ENCODE measurements at regions not wholly inside any gene's neighbourhood (a gene's known extent, or its start where the extent isn't known, plus 50 kb on each side); places are given as distances from the start of the nearest gene placed in this dataset.

DNA sequence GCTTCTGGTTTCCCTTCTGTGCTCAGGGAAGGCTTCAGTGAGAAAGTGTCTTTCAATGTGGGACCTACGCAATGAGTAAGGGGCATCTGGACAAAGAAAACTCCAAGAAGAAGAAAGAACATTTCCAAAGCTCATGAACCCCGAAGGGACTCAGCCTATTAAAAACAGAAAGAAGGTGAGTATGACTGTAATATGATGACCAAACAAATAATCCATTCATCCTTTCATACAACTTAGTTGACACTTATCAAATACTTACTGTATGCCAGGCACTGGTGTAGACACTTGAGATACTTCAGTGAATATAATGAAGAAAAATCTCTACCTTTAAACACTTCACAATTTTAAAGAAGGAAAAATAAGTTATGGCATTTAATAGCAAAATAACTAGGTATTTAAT is 1054.2 kb upstream of the FOXG1 start:
- Mint-ChIP-seq H3K27me3 (no peaks in the 10 kb centered on the region), H3K27ac (no peak overlapping the region), H3K4me1 (no peaks in the 10 kb centered on the region), H3K4me3 (no peak overlapping the region), H3K9me3 (ENCODE audit: insufficient read depth) (peaks cover 14% of the 10 kb centered on the region)
- Histone ChIP-seq H3K9me3 (ENCODE audit: control extremely low read depth in 1 of 3, control insufficient read depth in 2 of 3, insufficient read depth in 1 of 3, low read length in 2 of 3) (peaks cover 0 to 7% (median 0%) of the 10 kb centered on the region in 3 donors), H4K20me1 (ENCODE audit: control insufficient read depth, insufficient read depth, low read length, poor library complexity, severe bottlenecking) (no peaks in the 10 kb centered on the region), H3K79me2 (ENCODE audit: control insufficient read depth, insufficient read depth, low read length) (no peaks in the 10 kb centered on the region), H3K9ac (ENCODE audit: low read length) (no peak overlapping the region), H3K36me3 (replicated peaks in 1 of 2; ENCODE audit: control extremely low read depth in 1 of 2, control insufficient read depth in 1 of 2, extremely low read depth in 1 of 2, insufficient read depth in 2 of 2, low read length in 1 of 2) (no peaks in the 10 kb centered on the region), H3K4me3 (ENCODE audit: control extremely low read depth in 1 of 5, extremely low read depth in 1 of 5, insufficient read depth in 1 of 5, low read depth in 2 of 5, low read length in 4 of 5) (no peak overlapping the region), H3K4me1 (ENCODE audit: control insufficient read depth in 2 of 2, insufficient read depth in 2 of 2, low read length in 2 of 2) (no peaks in the 10 kb centered on the region), H3K27me3 (replicated peaks in 1 of 4; ENCODE audit: control extremely low read depth in 1 of 4, control insufficient read depth in 3 of 4, insufficient read depth in 4 of 4, low read length in 3 of 4) (no peaks in the 10 kb centered on the region), H2AFZ (ENCODE audit: insufficient read depth, low read depth, low read length, poor library complexity, severe bottlenecking) (no peak overlapping the region), H3K4me2 (replicated peaks; ENCODE audit: low read depth, low read length, poor library complexity, severe bottlenecking) (no peak overlapping the region), H3K27ac (ENCODE audit: low read length in 2 of 2) (no peak overlapping the region)
- TF ChIP-seq, protein P1, sequence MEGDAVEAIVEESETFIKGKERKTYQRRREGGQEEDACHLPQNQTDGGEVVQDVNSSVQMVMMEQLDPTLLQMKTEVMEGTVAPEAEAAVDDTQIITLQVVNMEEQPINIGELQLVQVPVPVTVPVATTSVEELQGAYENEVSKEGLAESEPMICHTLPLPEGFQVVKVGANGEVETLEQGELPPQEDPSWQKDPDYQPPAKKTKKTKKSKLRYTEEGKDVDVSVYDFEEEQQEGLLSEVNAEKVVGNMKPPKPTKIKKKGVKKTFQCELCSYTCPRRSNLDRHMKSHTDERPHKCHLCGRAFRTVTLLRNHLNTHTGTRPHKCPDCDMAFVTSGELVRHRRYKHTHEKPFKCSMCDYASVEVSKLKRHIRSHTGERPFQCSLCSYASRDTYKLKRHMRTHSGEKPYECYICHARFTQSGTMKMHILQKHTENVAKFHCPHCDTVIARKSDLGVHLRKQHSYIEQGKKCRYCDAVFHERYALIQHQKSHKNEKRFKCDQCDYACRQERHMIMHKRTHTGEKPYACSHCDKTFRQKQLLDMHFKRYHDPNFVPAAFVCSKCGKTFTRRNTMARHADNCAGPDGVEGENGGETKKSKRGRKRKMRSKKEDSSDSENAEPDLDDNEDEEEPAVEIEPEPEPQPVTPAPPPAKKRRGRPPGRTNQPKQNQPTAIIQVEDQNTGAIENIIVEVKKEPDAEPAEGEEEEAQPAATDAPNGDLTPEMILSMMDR (IDR thresholded peaks at IDR 0.05), result no peak
- no peak for TF ChIP-seq EZH2 (IDR thresholded peaks at IDR 0.05; ENCODE audit: borderline replicate concordance, insufficient read depth, low read depth, low read length, poor library complexity, severe bottlenecking)
- intact Hi-C loops (cut with micrococcal nuclease), result no loop called here
- ChIA-PET CTCF (no interaction called here), POLR2A (no interaction called here)
- ATAC-seq (ENCODE audit: low read depth), result no peak
- DNase-seq, result no peak
- no CpG with 5 or more reads among the region's 2 CpGs for WGBS (ENCODE audit: insufficient coverage)

DNA sequence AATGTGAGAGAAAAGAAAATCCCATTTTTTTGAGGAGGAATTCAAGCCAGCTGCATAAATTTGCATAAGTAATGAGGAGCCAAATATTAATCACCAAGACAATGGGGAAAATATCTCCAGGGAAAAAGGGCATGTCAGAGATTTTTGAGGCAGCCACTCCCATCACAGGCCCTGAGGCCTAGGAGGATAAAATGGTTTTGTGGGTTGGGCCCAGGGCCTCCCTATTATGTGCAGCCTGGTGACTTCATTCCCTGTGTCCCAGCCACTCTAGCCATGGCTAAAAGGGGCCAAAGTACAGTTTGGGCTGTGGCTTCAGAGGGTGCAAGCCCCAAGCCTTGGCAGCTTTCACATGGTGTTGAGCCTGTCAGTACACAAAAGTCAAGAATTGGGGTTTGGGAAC is 1051.0 kb upstream of the FOXG1 start:
- peaks cover 15% of the 10 kb centered on the region for H3K9me3 Mint-ChIP-seq (ENCODE audit: insufficient read depth)
- DNase-seq, result no peak
- CTCF ChIA-PET, result no interaction called here
- intact Hi-C loops (cut with micrococcal nuclease), result no loop called here
- no peak overlapping the region for H3K4me3 Mint-ChIP-seq
- no peak for TF ChIP-seq EZH2 (IDR thresholded peaks at IDR 0.05; ENCODE audit: borderline replicate concordance, insufficient read depth, low read depth, low read length, poor library complexity, severe bottlenecking)
- TF ChIP-seq, protein P1 (IDR thresholded peaks at IDR 0.05), result no peak
- Histone ChIP-seq H3K27me3 (replicated peaks in 1 of 4; ENCODE audit: control extremely low read depth in 1 of 4, control insufficient read depth in 3 of 4, insufficient read depth in 4 of 4, low read length in 3 of 4) (no peaks in the 10 kb centered on the region), H3K4me2 (replicated peaks; ENCODE audit: low read depth, low read length, poor library complexity, severe bottlenecking) (no peak overlapping the region), H3K4me1 (ENCODE audit: control insufficient read depth in 2 of 2, insufficient read depth in 2 of 2, low read length in 2 of 2) (no peaks in the 10 kb centered on the region), H2AFZ (ENCODE audit: insufficient read depth, low read depth, low read length, poor library complexity, severe bottlenecking) (no peak overlapping the region), H3K9me3 (ENCODE audit: control extremely low read depth in 1 of 3, control insufficient read depth in 2 of 3, insufficient read depth in 1 of 3, low read length in 2 of 3) (peaks cover 0 to 7% (median 0%) of the 10 kb centered on the region in 3 donors), H3K79me2 (ENCODE audit: control insufficient read depth, insufficient read depth, low read length) (no peaks in the 10 kb centered on the region), H3K27ac (ENCODE audit: low read length in 2 of 2) (no peak overlapping the region), H4K20me1 (ENCODE audit: control insufficient read depth, insufficient read depth, low read length, poor library complexity, severe bottlenecking) (no peaks in the 10 kb centered on the region), H3K36me3 (replicated peaks in 1 of 2; ENCODE audit: control extremely low read depth in 1 of 2, control insufficient read depth in 1 of 2, extremely low read depth in 1 of 2, insufficient read depth in 2 of 2, low read length in 1 of 2) (no peaks in the 10 kb centered on the region), H3K4me3 (ENCODE audit: control extremely low read depth in 1 of 5, extremely low read depth in 1 of 5, insufficient read depth in 1 of 5, low read depth in 2 of 5, low read length in 4 of 5) (no peak overlapping the region), H3K9ac (ENCODE audit: low read length) (no peak overlapping the region)
- POLR2A ChIA-PET, result no interaction called here
- no peaks in the 10 kb centered on the region for H3K4me1 Mint-ChIP-seq
- no peak overlapping the region for H3K27ac Mint-ChIP-seq
- no peak for ATAC-seq (ENCODE audit: low read depth)
- H3K27me3 Mint-ChIP-seq, result no peaks in the 10 kb centered on the region
